GM12891 (cell line): ENCODE measurements at regions not wholly inside any gene's neighbourhood (a gene's known extent, or its start where the extent isn't known, plus 50 kb on each side); places are given as distances from the start of the nearest gene placed in this dataset.

Experiments
- DNase-seq: peaks from one replicate; pipeline ENCODE4 v3.0.0; 2011; ENCODE audit warnings: low spot score; ENCODE audit not compliant: insufficient read length
- FAIRE-seq: peaks from 2 replicates; lab custom pipeline; 2011; peaks lifted over from hg19 to GRCh38; lab: Jason Lieb, UNC
- PAX5 ChIP-seq: IDR thresholded peaks from 2 replicates; pipeline ENCODE4 v1.6.1; 2011; ENCODE audit warnings: low read length, moderate library complexity, mild to moderate bottlenecking; ENCODE audit not compliant: insufficient read depth, severe bottlenecking
- POLR2A ChIP-seq: IDR thresholded peaks from 2 replicates; pipeline ENCODE4 v1.6.1; 2011; ENCODE audit warnings: low read depth, low read length, control low read depth
- POLR2AphosphoS5 ChIP-seq: IDR thresholded peaks from 2 replicates; pipeline ENCODE4 v1.6.1; 2011; ENCODE audit warnings: low read depth, low read length, control low read depth
- POU2F2 ChIP-seq: IDR thresholded peaks from 2 replicates; pipeline ENCODE4 v1.6.1; 2011; ENCODE audit warnings: low read depth, mild to moderate bottlenecking, control low read depth, low read length, moderate library complexity
- SPI1 ChIP-seq: IDR thresholded peaks from 2 replicates; pipeline ENCODE4 v1.6.1; 2011; ENCODE audit warnings: low read depth, low read length, control low read depth
- TAF1 ChIP-seq: IDR thresholded peaks from 2 replicates; pipeline ENCODE4 v1.6.1; 2011; ENCODE audit warnings: low read depth, low read length, control low read depth

DNA sequence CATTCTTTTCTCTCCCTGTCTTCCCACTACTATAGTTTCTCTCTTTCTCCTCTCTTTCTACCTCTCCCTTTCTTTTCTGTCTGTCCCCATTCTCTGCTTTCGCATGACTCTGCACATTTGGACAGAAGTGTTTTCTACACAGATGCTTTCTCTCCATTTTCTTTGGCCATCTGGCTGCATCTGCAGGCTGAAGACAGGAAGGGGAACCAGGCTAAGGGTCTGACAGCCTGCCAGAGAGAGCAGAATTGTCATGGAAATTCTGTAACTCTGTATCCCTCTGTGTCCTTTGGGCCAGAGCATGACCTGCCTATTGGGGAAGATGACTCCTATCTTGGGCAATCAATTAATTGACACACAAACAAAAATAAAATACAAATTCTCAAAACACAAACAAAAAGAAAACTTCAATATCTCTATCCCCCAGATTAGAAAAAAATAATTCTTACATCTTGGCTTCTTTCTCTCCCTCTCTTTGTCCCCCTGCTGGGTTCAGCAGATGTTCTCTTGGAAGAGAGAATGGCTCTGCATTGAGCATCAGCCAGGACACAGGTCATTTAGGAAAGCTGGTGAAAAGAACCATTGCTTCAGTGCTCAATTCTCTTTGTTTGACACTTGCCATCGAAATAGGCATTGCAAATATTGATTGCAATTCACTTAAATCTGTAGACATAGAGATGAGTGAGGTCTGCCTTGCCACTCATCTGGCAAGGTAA is 415.9 kb upstream of the KLF4 start:
- no peak for DNase-seq
- no peak for FAIRE-seq
- no peak for TF ChIP-seq PAX5
- TF ChIP-seq POLR2A: no peak
- no peak for TF ChIP-seq TAF1
- no peak for TF ChIP-seq SPI1
- no peak for TF ChIP-seq POLR2AphosphoS5
- TF ChIP-seq POU2F2: no peak

DNA sequence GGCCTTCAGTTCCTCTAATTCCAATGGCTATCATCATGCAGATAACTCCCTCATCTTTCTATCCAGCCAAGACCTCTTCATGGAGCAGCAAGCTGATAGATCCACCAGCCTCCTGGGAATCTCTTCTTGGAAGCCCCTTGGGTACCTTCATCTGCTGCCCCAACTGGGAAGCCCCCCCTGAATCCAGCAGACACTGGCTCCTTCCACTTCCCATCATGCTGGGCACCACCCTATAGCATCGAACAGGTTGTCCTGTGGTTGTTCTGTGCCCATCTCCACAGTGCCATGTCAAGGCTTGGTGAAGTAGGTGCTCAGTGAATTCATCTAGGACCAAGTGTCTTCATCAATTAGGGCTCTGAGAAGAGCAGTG is 410.4 kb upstream of the KLF4 start:
- TF ChIP-seq POLR2AphosphoS5 (no peak), PAX5 (no peak), TAF1 (no peak), POU2F2 (no peak), POLR2A (no peak), SPI1 (no peak)
- FAIRE-seq (no peak), DNase-seq (no peak)

DNA sequence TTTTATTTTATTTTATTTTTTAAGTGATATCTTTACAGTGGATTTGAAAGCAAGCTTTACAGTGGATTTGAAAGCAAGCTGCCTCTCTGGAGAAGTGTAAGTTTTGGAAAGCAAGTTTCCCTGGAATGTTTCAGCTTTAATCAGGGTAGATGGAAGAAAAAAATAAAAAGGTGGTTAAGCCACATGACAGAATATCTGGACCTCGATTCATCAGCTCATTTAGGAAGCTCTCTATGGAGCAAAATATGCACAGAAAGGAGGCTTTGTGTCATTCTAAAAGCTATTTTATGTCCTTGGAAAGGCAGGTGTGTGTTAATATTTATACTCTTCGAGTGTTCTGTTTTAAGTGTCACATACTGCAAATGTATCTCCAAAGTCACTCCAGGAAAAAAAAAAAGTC is 409.2 kb upstream of the KLF4 start:
- TF ChIP-seq SPI1: no peak
- TF ChIP-seq POLR2A: no peak
- TF ChIP-seq POLR2AphosphoS5: no peak
- TF ChIP-seq PAX5: no peak
- no peak for TF ChIP-seq TAF1
- TF ChIP-seq POU2F2: no peak
- no peak for FAIRE-seq

DNA sequence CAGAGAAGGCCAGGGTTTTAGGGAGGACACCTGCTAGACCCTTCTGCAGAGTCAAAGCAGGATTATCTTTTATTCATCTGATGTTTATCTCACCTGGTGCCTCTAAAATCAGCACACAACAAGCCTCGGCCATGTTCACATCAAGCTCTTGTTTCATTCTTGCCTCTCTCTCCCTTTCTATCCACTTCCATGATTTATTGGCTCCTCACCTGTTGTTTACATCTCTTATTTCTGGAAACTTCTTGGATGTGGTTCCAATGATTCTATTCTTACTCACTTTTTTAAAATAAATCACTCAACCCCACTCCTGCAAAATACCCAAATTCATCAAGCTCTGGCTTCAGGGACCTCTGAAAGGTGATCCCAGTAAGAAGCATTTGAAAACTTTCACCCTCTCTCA is 407.0 kb upstream of the KLF4 start:
- TF ChIP-seq POLR2A: no peak
- TF ChIP-seq PAX5: no peak
- no peak for TF ChIP-seq POLR2AphosphoS5
- TF ChIP-seq SPI1: no peak
- no peak for TF ChIP-seq TAF1
- no peak for TF ChIP-seq POU2F2
- DNase-seq: no peak
- FAIRE-seq: no peak

More for the DNA sequence above, 409.2 kb upstream of the KLF4 start:
- DNase-seq: no peak

DNA sequence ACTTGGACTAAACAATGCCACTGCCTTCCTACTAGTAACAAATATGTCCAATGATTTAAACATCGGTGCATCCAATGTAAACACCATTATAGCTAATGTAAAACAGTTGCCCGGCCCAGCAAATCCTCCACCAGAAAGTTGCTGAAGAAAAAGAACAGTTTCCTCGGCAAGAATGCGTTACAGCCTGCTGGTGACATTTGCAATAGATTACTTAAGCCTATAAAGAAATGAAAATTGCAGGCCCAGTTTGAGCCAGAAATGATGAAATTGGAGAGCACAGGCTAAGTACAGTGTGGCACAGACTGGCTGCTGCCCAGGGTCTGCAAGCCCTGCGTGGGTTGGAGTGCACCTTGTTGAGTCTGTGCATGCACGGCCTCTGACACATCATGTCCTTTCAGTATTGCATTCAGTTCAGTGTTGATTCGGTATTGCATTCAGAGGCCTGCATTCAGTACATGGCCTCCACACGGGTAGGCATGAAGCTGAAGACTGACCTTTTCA is 406.0 kb upstream of the KLF4 start:
- TF ChIP-seq PAX5: no peak
- TF ChIP-seq TAF1: no peak
- no peak for TF ChIP-seq SPI1
- no peak for TF ChIP-seq POLR2AphosphoS5
- no peak for TF ChIP-seq POU2F2
- no peak for TF ChIP-seq POLR2A
- FAIRE-seq (no peak), DNase-seq (no peak)

DNA sequence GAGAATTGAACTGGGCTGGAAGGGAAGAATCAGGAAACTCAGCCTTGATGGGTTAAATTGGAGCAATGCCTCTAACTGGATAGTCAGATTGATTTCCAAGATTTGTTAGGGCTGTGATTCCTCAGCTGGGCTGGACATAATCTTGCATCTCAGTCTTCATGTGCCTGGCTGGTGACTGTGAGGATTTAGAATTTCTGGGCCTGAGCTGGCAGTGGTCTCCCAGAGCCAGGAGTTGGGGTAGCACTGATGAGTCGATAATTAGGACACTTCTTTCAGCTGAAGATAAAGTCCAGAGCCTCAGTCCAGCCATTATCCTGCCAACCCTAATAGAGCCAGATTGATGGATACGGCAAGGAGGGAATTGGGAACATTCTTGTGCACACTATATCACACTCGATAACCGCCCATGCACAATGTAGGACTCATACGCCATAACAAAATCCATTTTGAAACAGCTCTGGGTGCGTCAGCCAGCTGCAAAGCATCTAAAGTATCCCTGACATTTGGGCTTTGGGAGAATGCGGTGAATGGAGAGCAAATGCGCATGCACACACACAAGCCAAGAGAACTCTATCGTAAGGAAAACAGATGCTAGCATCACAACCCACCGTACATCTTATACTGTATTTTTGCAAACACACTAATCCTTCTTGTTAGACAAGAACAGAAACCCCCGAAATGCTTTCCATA is 405.1 kb upstream of the KLF4 start:
- DNase-seq: no peak
- TF ChIP-seq POLR2AphosphoS5 (no peak), PAX5 (no peak), POU2F2 (no peak), TAF1 (no peak), POLR2A (no peak)
- no peak for FAIRE-seq

DNA sequence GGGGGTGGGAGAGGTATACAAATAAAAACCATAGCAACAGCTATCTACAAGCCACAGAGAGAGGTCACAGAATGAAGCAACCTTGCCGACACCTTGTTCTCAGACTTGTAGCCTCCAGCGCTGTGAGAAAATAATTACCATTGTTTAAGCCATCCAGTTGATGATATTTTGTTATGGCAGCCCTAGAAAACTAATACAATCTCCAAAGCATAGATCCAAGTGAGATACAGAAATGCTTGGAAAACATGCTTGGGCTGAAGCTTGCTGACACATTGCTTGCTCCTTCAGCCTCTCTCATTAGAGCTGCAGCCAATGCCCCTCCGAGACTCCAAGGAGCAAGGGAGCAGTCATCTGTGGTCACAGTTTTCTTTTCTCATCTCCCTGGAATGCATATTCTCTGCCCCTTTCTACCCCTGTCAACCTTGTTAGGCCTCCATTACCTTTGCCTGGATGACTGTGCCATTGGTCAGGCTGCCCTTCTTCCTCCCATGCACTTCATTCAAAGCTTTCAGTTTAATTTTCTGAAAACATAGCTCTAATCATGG is 401.4 kb upstream of the KLF4 start:
- TF ChIP-seq POLR2AphosphoS5 (no peak), POU2F2 (no peak), POLR2A (no peak), TAF1 (no peak)
- FAIRE-seq (no peak), DNase-seq (no peak)

DNA sequence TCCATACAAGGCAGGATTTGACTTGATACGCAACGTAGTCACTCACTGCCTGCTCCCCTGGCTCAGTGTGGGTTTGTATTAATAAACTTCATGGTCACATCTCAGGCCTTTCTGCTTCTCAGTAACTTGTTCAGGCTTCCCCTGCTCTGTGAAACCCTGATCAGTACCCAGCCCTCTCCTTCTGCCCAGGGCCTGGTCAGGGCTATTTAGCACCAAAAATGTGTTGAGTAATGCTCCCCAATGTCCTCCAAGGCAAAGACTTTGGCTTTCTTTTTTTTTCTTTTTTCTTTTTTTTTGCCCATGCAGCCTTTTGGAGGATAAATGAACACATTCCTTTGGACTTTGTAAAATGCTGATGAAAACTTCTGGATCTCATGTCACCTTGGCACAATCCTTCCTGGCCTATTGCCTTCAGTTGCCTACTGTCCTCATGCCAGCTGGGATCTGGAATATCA is 399.2 kb upstream of the KLF4 start:
- no peak for TF ChIP-seq POLR2AphosphoS5
- no peak for TF ChIP-seq POU2F2
- TF ChIP-seq POLR2A: no peak
- no peak for DNase-seq
- no peak for FAIRE-seq

DNA sequence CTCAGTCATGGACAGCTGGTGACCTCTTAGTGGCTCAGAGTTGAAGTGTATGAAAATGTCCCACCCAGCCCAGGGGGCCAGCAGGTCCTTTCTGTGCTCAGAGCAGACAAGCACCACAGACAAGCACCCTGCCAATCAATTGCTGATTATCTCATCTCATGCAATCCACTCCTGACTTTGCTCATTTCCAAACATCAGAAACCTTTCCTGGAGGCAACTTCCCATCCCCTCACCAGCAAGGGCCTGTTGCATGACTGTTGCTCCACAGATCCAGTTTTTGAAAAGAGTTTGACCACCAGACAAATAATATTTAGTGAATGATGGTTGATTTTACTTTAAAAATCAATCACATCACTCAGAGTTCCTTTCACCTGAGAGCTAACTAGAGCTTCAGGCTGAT is 397.3 kb upstream of the KLF4 start:
- DNase-seq: no peak
- no peak for TF ChIP-seq POU2F2
- TF ChIP-seq TAF1: no peak
- no peak for TF ChIP-seq SPI1
- TF ChIP-seq POLR2AphosphoS5: no peak
- no peak for TF ChIP-seq PAX5
- no peak for TF ChIP-seq POLR2A
- FAIRE-seq: no peak
